GM12891 (cell line): ENCODE measurements at regions not wholly inside any gene's neighbourhood (a gene's known extent, or its start where the extent isn't known, plus 50 kb on each side); places are given as distances from the start of the nearest gene placed in this dataset.

Source experiments
- POLR2A ChIP-seq: IDR thresholded peaks from 2 replicates; pipeline ENCODE4 v1.6.1; 2011; ENCODE audit warnings: low read depth, low read length, control low read depth
- POLR2AphosphoS5 ChIP-seq: IDR thresholded peaks from 2 replicates; pipeline ENCODE4 v1.6.1; 2011; ENCODE audit warnings: low read depth, low read length, control low read depth
- POU2F2 ChIP-seq: IDR thresholded peaks from 2 replicates; pipeline ENCODE4 v1.6.1; 2011; ENCODE audit warnings: low read depth, mild to moderate bottlenecking, control low read depth, low read length, moderate library complexity
- SPI1 ChIP-seq: IDR thresholded peaks from 2 replicates; pipeline ENCODE4 v1.6.1; 2011; ENCODE audit warnings: low read depth, low read length, control low read depth
- TAF1 ChIP-seq: IDR thresholded peaks from 2 replicates; pipeline ENCODE4 v1.6.1; 2011; ENCODE audit warnings: low read depth, low read length, control low read depth

DNA sequence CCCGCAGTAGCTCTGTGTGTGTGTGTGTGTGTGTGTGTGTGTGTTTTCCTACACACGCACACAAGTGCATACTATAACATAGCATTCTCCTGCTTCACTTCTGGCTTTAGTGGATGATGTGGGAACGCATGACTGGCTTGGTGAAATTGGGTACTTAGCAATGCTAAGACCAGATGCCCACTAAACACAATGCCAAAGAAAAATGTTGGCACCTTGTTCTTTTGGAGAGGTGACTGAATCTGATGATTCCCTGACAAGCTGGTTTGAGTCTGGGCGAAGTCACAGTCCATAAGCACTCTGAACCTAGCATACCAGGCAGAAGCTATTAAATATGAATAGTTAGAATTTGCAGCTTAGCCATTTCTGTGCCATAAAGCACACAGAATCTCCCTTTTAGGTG is 68.0 kb upstream of the CDCA7L start:
- TF ChIP-seq POLR2A (no peak), TAF1 (no peak), POLR2AphosphoS5 (no peak), POU2F2 (no peak), SPI1 (no peak)
